ENCODE measurements at regions not wholly inside any gene's neighbourhood (a gene's known extent, or its start where the extent isn't known, plus 50 kb on each side); places are given as distances from the start of the nearest gene placed in this dataset.

DNA sequence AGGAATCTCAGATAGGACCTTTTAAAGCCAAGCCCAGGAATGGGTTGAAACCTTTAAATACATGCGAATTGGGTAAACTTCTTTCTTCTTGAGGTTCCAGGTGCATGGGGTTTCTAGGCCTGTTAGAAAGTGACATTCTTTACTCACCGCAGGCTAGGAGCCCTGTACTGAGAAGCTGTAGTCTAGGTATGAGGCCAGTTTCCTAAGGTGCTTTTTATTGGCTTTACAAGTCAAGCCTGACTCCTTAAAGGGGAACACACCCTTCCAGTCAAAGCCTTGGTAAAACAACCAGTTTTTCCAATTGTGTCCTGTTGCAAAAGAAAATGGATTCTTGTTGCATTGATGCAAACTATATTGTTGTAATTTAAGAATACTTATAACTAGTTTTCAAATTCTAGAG lies 76.1 kb upstream of the ATP11B start:
- in situ Hi-C loops (cut with MboI; ENCODE audit: low sequenced_read_pairs, unreplicated experiment): loop anchor here (25.0 kb wide), 2 partner anchors 395 to 670 kb away; no protein-coding TSS in a partner anchor
- peak; percentile 50 for DNase-seq (ENCODE audit: low spot score)
- TF ChIP-seq CTCF (IDR thresholded peaks at IDR 0.05; ENCODE audit: borderline replicate concordance, control extremely low read depth, extremely low read depth, insufficient read depth, missing control alignments): no peak

- TF ChIP-seq CTCF (IDR thresholded peaks at IDR 0.05; ENCODE audit: borderline replicate concordance, control extremely low read depth, extremely low read depth, insufficient read depth, missing control alignments): no peak
- no peak for DNase-seq (ENCODE audit: low spot score)
- in situ Hi-C loops (cut with MboI; ENCODE audit: low sequenced_read_pairs, unreplicated experiment): loop anchor here (25.0 kb wide), 2 partner anchors 389 to 664 kb away; no protein-coding TSS in a partner anchor
Observed at GRCh38 chr3:182722907-182723306, 70.4 kb upstream of the ATP11B start.

GRCh38 chr3:182723596-182723995 lies 69.7 kb upstream of the ATP11B start:
- no peak for DNase-seq (ENCODE audit: low spot score)
- in situ Hi-C loops (cut with MboI; ENCODE audit: low sequenced_read_pairs, unreplicated experiment): loop anchor here (25.0 kb wide), 2 partner anchors 389 to 664 kb away; no protein-coding TSS in a partner anchor
- TF ChIP-seq CTCF (IDR thresholded peaks at IDR 0.05; ENCODE audit: borderline replicate concordance, control extremely low read depth, extremely low read depth, insufficient read depth, missing control alignments): no peak

DNA sequence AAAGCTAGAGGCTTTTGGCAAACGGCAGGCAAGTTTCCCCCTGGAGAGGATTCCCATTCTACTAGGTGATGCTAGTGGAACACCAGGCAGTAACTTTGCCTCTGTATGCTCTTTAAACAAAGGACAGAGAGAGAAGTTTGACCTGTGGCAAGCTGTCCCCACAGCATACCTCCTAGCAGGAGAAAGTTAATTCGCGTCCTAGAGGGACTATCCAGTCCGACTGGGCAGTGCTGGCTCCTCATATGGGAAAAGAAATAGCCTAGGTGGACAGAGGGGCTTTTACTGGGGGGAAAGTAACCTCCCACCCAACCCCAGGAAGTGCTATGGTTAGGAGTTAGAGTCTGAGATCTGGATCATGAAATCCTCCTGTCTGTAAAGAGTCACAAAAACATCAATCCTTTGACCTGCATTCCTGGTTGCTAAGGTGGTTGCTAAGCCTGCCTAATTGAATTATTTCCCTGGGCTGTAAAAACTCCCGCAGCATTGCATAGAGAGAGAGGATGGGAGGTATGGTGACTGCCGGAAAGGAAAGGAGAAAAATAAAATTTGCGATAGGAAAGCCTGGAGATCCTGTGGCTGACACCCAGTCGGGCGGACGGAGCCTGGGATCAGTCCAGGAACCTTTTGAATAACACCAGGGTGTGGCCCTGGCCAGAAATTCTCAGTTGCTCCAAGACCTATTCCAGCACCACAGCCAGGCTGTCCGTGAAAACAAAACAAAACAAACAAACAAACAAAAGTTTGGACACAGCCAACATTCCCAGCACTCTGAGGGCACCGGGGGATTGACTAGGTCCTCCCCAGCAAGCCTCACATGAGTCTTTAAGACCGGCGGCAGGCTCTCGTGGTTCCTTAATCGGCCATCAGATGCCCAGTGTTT lies 67.7 kb upstream of the ATP11B start:
- in situ Hi-C loops (cut with MboI; ENCODE audit: low sequenced_read_pairs, unreplicated experiment): no loop called here
- no peak for DNase-seq (ENCODE audit: low spot score)
- TF ChIP-seq CTCF (IDR thresholded peaks at IDR 0.05; ENCODE audit: borderline replicate concordance, control extremely low read depth, extremely low read depth, insufficient read depth, missing control alignments): no peak

GRCh38 chr3:182726258-182727142 lies 66.8 kb upstream of the ATP11B start:
- DNase-seq (ENCODE audit: low spot score): no peak
- TF ChIP-seq CTCF (IDR thresholded peaks at IDR 0.05; ENCODE audit: borderline replicate concordance, control extremely low read depth, extremely low read depth, insufficient read depth, missing control alignments): no peak
- in situ Hi-C loops (cut with MboI; ENCODE audit: low sequenced_read_pairs, unreplicated experiment): no loop called here

DNA sequence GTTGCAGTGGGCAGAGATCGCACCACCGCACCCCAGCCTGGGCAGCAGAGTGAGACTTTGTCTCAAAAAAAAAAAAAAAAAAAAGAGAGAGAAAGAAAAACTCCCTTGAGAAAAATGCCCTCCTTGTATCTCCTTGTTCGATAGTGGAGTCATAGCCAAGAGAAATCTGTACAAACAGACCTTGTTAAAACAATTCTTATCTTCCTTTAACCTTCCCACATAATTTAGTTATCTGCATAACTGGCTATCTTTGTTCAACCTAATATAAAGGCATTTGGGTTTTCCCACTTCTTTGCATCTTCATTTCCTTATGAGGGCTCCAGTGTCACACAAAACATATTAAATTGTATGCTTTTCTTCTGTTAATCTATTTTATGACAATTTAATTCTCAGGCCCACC lies 65.1 kb upstream of the ATP11B start:
- DNase-seq (ENCODE audit: low spot score): no peak
- in situ Hi-C loops (cut with MboI; ENCODE audit: low sequenced_read_pairs, unreplicated experiment): no loop called here
- no peak for TF ChIP-seq CTCF (IDR thresholded peaks at IDR 0.05; ENCODE audit: borderline replicate concordance, control extremely low read depth, extremely low read depth, insufficient read depth, missing control alignments)
